Ovary (tissue), 3 donors: ENCODE measurements at regions not wholly inside any gene's neighbourhood (a gene's known extent, or its start where the extent isn't known, plus 50 kb on each side); places are given as distances from the start of the nearest gene placed in this dataset.

ENCODE experiments used
- CTCF ChIP-seq, 3 donors: fragments of 450-650 bp in 2 of 3; fragments of 200-600 bp in 1 of 3; IDR thresholded peaks; one replicate each; pipeline versions ENCODE4 v1.5.1 to v1.8.0; 2016 to 2022; ENCODE audit warnings: antibody characterized with exemption in 3 of 3, mild to moderate bottlenecking in 1 of 3
- EP300 ChIP-seq: sonication (generic); formaldehyde crosslinking; IDR thresholded peaks from one replicate; pipeline ENCODE4 v1.6.1; 2017; ENCODE audit warnings: antibody characterized with exemption
- POLR2A ChIP-seq: fragments of 450-650 bp; IDR thresholded peaks from one replicate; pipeline ENCODE4 v1.6.1; 2017; ENCODE audit warnings: antibody characterized with exemption, mild to moderate bottlenecking, moderate library complexity
- donor health status: DM: no; HTN: no; CAD: no.

DNA sequence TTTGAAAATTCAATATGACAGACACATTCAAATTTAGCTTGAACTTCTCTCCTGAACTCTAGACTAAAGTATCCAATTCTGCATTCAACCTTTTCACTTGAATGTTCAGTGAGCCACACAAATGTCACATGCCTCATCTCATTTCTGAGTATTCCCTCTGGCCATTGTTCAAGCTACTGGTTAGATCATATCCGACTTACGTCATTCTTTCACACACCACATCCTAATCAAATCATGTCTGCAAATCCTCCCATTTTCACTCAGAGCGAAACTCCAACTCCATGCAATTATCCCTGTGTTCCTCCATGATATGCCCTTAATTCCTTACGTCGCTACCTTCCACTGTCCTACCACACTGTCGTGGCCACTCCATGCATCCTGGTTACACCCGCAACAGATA lies 425.1 kb downstream of the CBLN2 start:
- TF ChIP-seq CTCF (IDR thresholded peaks at IDR 0.05) (no peak), POLR2A (no peak), EP300 (no peak)
